SKM-1 (cell line): ENCODE measurements at regions not wholly inside any gene's neighbourhood (a gene's known extent, or its start where the extent isn't known, plus 50 kb on each side); places are given as distances from the start of the nearest gene placed in this dataset.

Experiments
- DNase-seq: peaks from one replicate; lab custom pipeline; 2025; ENCODE audit not compliant: unreplicated experiment; lab: John Stamatoyannopoulos, UW

GRCh38 chr16:86306011-86306644 lies 204.2 kb upstream of the FOXF1 start:
- no peak for DNase-seq

GRCh38 chr16:86306811-86307513 lies 203.4 kb upstream of the FOXF1 start:
- DNase-seq = no peak

DNA sequence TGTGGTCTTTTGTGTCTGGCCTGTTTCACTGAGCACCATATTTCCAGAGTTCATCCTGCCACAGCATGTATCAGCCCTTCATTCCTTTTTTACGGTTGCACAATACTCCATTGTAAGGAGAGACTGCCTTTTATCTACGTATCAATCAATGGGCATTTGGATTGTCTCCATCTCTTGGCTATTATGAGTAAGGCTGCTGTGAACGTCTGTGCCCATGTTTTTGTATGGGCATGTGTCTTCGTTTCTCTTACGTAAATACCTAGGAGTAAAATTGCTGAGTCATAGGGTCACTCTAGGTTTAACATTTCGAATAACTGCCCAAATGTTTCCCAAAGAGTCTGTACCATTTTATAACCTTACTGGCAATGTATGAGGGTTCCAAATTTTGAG lies 202.8 kb upstream of the FOXF1 start:
- DNase-seq = no peak

- DNase-seq = no peak
Measured at GRCh38 chr16:86308514-86308913, 201.8 kb upstream of the FOXF1 start.

GRCh38 chr16:86313631-86314030 lies 196.7 kb upstream of the FOXF1 start:
- DNase-seq = no peak

- DNase-seq = no peak
Measured at GRCh38 chr16:86314402-86315025, 195.8 kb upstream of the FOXF1 start.

- DNase-seq = no peak
Measured at GRCh38 chr16:86316967-86317812, 193.1 kb upstream of the FOXF1 start.

DNA sequence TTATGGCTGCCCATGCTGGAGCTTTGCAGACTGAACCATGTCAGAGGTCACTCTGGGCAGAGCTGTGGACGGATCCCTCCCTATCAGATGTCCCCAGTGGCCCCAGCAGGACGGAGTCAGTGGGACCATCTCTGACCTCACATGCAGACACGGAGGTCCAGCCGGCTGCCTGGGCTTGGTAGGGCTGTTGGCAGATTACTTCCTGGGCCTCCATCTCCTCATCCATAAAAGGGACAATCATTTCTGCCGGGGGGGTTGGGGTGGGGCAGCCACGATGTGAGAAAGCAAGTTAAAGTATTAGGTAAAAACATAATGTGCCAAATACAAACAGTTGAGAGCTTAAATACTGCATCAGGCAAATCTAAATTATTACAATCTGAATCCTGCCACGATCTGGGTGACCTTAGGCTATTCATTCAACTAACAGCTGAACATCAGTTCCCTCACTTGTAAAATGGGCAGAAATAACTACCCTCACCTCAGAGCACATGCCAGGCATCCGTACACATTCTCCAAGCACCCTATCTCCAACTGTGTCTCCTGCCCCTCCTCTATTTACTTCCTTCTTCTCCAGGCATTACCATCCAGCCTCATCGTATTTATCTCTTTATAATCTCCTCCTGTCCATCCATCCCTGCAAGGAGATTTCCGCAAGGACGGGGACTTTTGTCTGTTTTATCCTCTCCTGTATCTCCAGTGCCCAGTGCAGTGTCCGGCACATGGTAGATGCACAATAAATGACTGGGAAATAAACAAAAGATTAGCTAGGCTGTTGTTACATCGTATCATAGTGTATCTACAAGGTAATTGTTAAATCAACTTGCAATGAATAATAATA lies 192.3 kb upstream of the FOXF1 start:
- peak; percentile 1 for DNase-seq

DNA sequence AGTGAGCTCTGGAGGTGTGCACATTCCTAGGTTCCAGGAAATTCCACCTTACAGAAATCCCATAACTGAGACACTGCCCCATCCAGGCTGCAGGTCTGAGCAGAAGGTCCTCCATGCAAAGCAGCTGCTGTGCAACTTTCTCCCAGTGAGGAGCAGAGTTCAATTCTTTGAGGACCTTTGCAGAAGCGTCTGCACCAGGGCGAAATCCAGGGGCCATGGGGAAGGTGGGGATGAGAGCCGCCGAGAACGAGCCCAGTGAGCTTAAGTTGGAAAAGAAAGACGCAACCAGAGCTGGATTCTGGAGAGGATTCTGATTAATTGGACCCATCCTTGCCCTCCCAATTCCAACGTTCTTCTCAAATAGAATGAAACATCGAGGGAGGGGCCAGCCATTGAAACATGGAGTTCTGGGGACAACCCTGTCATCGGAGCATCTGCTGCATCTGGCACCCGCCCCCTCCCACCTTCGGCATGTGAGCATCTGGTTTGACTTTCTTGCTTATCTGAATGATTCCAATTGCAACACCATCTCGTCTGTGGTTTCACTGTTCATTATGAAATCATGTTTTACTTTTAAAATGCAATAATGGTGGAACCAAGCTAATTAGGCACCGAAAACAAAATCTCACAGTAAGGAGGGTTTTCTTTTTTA lies 190.6 kb upstream of the FOXF1 start:
- no peak for DNase-seq

- DNase-seq = no peak
Measured at GRCh38 chr16:86320237-86320595, 190.1 kb upstream of the FOXF1 start.

DNA sequence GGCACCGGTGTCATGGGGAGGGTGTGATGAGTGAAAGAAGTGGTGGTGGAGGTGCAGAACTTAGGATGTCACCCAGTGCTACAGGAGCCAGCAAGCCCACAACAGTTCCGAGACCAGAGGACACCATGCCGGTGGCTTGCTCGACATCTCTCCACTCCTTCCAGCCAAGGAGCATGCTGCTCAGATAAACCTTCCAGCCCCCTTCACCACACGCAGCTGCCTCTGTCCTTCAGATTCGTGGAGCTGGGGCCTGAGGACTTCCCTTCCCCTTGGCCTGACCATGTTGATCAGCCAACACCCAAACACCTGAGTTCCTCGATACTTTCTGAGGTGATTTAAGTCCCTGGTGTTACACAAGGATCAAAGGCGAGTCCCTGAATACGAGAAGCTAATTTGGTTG lies 188.8 kb upstream of the FOXF1 start:
- no peak for DNase-seq

DNA sequence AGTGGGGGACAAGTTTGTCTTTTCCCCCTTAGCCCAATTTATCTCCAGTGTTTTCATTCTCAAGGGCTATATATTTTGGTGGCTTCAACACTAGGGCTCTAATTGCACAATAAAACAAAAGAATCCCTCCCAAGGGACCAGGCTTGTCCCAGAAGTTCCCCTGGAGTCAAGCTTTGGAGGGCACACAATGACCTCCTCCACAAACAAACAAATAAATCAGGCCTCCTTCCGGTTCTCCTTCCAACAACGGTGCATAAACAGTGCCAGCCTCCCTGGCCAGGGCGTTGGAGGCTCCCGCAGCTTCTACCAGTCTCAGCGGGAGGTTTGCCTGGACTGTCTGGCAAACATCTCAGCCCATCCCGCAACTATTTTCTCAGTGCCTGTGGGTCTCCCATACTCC lies 188.0 kb upstream of the FOXF1 start:
- no peak for DNase-seq

DNA sequence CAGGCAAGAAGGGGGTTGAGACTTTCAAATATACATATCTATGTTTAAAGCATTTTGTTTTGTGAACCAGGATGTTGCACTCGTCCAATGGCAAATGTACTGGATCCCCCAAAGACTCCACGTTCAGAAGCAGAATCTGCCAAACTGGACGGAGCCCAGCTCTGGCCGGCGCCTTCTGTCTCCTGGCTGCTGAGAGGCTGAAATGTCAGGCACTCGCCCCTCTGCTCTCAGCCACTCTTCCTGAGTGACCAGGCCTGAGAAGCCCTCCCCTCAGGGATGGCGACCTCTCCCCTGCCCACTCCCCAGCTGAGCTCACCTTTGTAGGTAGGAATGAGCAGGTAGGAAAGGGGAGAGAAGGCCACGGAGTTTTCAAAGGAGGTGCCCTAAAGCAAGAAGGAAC lies 187.5 kb upstream of the FOXF1 start:
- DNase-seq = no peak

DNA sequence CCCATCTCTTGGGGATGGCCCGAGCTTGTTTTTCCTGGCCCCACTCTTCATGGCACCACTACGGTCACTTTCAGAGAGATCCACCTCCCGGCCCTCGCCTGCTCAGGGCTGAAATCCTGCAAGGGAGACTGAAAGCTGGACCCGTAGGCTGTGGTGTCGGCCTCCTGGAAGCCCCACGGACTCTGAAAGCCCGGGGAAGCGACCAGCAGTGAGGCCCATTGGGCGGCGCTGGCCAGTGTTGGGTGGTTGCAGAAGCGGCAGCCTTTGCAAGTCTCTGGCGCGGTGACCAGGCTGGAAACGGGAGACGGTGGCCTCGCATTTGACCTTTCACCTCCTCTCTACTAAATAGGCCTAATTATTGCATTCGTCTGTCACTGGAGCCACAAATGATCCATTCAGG lies 186.0 kb upstream of the FOXF1 start:
- no peak for DNase-seq

DNA sequence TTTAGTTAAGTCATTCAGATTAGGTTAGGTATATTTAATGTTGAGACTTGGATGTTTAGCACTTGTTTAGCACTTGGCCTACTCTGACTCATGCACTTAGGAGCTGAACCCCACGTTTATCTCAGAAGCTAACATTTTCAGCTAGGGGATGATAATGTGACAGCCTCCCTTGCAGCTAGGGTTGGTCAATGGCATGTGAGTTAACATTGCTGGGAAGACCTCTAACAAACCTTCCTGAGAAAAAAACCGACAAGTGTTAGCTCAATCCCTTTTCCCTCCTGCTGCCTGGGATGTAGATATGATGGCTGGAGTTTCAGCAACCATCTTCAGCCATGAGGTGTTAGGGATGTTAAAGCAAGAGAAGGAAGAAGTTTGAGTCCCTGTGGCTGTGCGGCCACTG lies 185.0 kb upstream of the FOXF1 start:
- no peak for DNase-seq

DNA sequence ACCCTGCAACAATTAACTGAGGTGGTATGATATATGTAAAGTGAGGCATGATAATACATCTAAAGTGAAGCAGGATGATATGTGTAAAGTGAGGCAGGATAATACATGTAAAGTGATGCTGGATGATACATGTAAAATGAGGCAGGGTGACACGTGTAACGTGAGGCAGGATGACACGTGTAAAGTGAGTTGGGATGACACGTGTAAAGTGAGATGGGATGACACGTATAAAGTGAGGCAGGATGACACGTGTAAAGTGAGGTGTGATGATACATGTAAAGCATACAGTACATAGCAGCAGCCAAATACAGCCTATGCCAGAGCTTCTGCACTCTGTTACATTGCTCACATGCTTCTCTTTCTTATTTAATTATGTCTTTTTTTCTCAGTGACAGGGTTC lies 184.4 kb upstream of the FOXF1 start:
- no peak for DNase-seq

GRCh38 chr16:86327321-86327720 lies 183.0 kb upstream of the FOXF1 start:
- no peak for DNase-seq

GRCh38 chr16:86330906-86331305 lies 179.4 kb upstream of the FOXF1 start:
- no peak for DNase-seq

GRCh38 chr16:86334079-86334635 lies 176.2 kb upstream of the FOXF1 start:
- DNase-seq = no peak
